GM23248 (cell line): ENCODE measurements at regions not wholly inside any gene's neighbourhood (a gene's known extent, or its start where the extent isn't known, plus 50 kb on each side); places are given as distances from the start of the nearest gene placed in this dataset.

Source experiments
- EZH2 ChIP-seq: fragments of 200-600 bp; sonication (generic); IDR thresholded peaks from 2 replicates; pipeline ENCODE4 v1.6.1; 2018; ENCODE audit warnings: antibody characterized with exemption, mild to moderate bottlenecking; ENCODE audit not compliant: insufficient read depth, poor library complexity, severe bottlenecking
- EZH2phosphoT487 ChIP-seq: fragments of 200-600 bp; sonication (generic); IDR thresholded peaks from 2 replicates; pipeline ENCODE4 v1.6.1; 2018; ENCODE audit warnings: antibody characterized with exemption, moderate library complexity, mild to moderate bottlenecking, low read depth; ENCODE audit not compliant: insufficient read depth

DNA sequence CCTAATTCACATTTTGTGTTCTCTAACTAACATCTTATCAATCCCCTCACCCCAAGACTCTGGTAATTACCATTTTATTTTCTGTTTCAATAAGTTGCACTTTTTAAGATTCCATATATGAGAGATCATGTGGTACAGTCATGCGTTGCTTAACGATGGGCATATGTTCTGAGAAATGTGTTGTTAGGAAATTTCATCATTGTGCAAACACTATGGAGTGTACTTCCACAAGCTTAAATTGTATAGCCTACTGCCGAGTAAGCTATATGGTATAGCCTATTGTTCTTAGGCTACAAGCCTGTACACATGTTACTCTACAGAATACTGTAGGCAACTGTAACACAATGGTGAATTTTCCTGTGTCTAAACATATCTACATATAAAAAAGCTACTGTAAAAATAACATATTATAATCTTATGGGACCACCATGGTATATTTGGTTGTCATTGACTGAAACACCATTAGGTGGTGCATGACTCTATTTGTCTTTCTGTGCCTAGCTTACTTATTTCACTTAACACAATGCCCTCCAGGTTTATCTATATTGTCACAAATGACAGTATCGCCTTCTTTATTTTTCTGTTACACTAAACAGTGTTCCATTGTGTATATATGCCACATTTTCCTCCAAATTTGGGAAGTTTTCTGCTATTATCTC, 473.4 kb upstream of the LMO3 start:
- TF ChIP-seq EZH2phosphoT487 (no peak), EZH2 (no peak)
